Trophoblast cell (in vitro differentiated cells and primary cell): ENCODE measurements at regions not wholly inside any gene's neighbourhood (a gene's known extent, or its start where the extent isn't known, plus 50 kb on each side); places are given as distances from the start of the nearest gene placed in this dataset.

ENCODE experiments used
- DNase-seq, 2 donors: peaks; one replicate each; pipeline ENCODE4 v3.0.0-alpha.2; 2016
- H2AFZ ChIP-seq: 2 replicates; pipeline ENCODE4 v1.6.1; 2013; ENCODE audit warnings: low read length, moderate library complexity, mild to moderate bottlenecking; ENCODE audit not compliant: insufficient read depth, poor library complexity
- H2AK5ac ChIP-seq: 2 replicates; pipeline ENCODE4 v1.6.1; 2013; ENCODE audit warnings: mild to moderate bottlenecking, low read length
- H2BK120ac ChIP-seq: 2 replicates; pipeline ENCODE4 v1.6.1; 2013; ENCODE audit warnings: low read length, mild to moderate bottlenecking, moderate library complexity; ENCODE audit not compliant: insufficient read depth, poor library complexity
- H2BK12ac ChIP-seq: 2 replicates; pipeline ENCODE4 v1.6.1; 2013; ENCODE audit warnings: mild to moderate bottlenecking, low read length, moderate library complexity
- H2BK5ac ChIP-seq: 2 replicates; pipeline ENCODE4 v1.6.1; 2013; ENCODE audit warnings: low read length, low read depth, moderate library complexity, mild to moderate bottlenecking; ENCODE audit not compliant: poor library complexity
- H3K14ac ChIP-seq: 2 replicates; pipeline ENCODE4 v1.6.1; 2013; ENCODE audit warnings: mild to moderate bottlenecking, low read length
- H3K18ac ChIP-seq: 2 replicates; pipeline ENCODE4 v1.6.1; 2013; ENCODE audit warnings: mild to moderate bottlenecking, low read length
- H3K23ac ChIP-seq: 2 replicates; pipeline ENCODE4 v1.6.1; 2013; ENCODE audit warnings: low read length
- H3K27ac ChIP-seq: 2 replicates; pipeline ENCODE4 v1.5.1; 2013; ENCODE audit warnings: low read depth, mild to moderate bottlenecking, inconsistent platforms, low read length, moderate library complexity
- H3K27me3 ChIP-seq: 2 replicates; pipeline ENCODE4 v1.6.1; 2013; ENCODE audit warnings: inconsistent platforms, mild to moderate bottlenecking, low read length, moderate library complexity; ENCODE audit not compliant: insufficient read depth
- H3K36me3 ChIP-seq, 2 experiments: 1 replicate in 1 of 2; 2 replicates in 1 of 2; pipeline ENCODE4 v1.6.1; 2013; ENCODE audit warnings: low read length in 2 of 2, mild to moderate bottlenecking in 2 of 2, moderate library complexity in 1 of 2; ENCODE audit not compliant: insufficient read depth in 2 of 2, control insufficient read depth in 1 of 2
- H3K4ac ChIP-seq: 2 replicates; pipeline ENCODE4 v1.6.1; 2013; ENCODE audit warnings: low read depth, mild to moderate bottlenecking, low read length, moderate library complexity
- H3K4me1 ChIP-seq, 2 experiments: 1 replicate in 1 of 2; 2 replicates in 1 of 2; pipeline ENCODE4 v1.6.1; 2013; ENCODE audit warnings: low read length in 2 of 2, mild to moderate bottlenecking in 2 of 2, moderate library complexity in 1 of 2; ENCODE audit not compliant: insufficient read depth in 2 of 2, control insufficient read depth in 1 of 2
- H3K4me2 ChIP-seq: 2 replicates; pipeline ENCODE4 v1.6.1; 2013; ENCODE audit warnings: inconsistent platforms, mild to moderate bottlenecking, low read length, moderate library complexity
- H3K4me3 ChIP-seq: 2 replicates; pipeline ENCODE4 v1.5.1; 2013; ENCODE audit warnings: mild to moderate bottlenecking, low read depth, low read length, inconsistent platforms
- H3K79me1 ChIP-seq: one replicate; pipeline ENCODE4 v1.6.1; 2013; ENCODE audit warnings: low read length
- H3K79me2 ChIP-seq: 2 replicates; pipeline ENCODE4 v1.6.1; 2013; ENCODE audit warnings: low read length, mild to moderate bottlenecking; ENCODE audit not compliant: control insufficient read depth, insufficient read depth, poor library complexity
- H3K9ac ChIP-seq: 2 replicates; pipeline ENCODE4 v1.6.1; 2013; ENCODE audit warnings: mild to moderate bottlenecking, low read length
- H3K9me3 ChIP-seq: 2 replicates; pipeline ENCODE4 v1.6.1; 2013; ENCODE audit warnings: low read depth, mild to moderate bottlenecking, control low read depth, inconsistent platforms, low read length; ENCODE audit not compliant: insufficient read depth
- H4K12ac ChIP-seq: 2 replicates; pipeline ENCODE4 v1.6.1; 2013; ENCODE audit warnings: low read depth, mild to moderate bottlenecking, low read length, moderate library complexity
- H4K8ac ChIP-seq: 2 replicates; pipeline ENCODE4 v1.6.1; 2013; ENCODE audit warnings: low read depth, mild to moderate bottlenecking, low read length, moderate library complexity
- H4K91ac ChIP-seq: one replicate; pipeline ENCODE4 v1.6.1; 2013; ENCODE audit warnings: low read depth, mild to moderate bottlenecking, low read length, moderate library complexity
- WGBS: extraction: QIAGEN DNeasy Blood & Tissue Kit; methylation state at CpG from one replicate; pipeline ENCODE4 v1.1.7; 2013; ENCODE audit warnings: missing lambda C conversion rate; ENCODE audit not compliant: insufficient read length, insufficient coverage; ENCODE audit errors: extremely low coverage; 5-methylcytosine and 5-hydroxymethylcytosine counted together

DNA sequence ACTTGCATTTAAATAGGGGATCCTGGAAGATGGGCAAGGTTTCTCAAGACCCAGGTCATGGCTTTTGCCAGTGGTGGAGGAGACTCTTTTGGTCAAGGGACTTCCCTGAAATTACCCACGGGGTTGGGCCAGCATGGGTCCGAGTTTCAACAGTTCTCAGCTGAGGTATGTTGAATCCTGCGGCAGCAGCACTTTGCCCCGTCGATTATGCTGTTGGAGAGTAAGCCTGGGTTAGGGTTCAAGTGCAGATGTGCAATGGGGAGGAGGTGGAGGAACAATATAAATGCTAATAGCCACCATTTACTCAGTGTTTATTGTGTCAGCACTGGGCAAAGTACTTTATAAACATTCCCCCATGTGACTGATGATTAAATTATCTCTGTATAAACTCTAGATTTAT, 96.0 kb upstream of the GATA6 start:
- H4K12ac ChIP-seq: no peak overlapping the region

GRCh38 chr18:22074282-22075070, 94.9 kb upstream of the GATA6 start:
- H3K4me3 ChIP-seq: no peak overlapping the region
- H3K4ac ChIP-seq: no peak overlapping the region
- H3K79me1 ChIP-seq: no peaks in the 10 kb centered on the region
- no peak for DNase-seq
- no peaks in the 10 kb centered on the region for H3K79me2 ChIP-seq
- no peak overlapping the region for H3K23ac ChIP-seq
- H4K12ac ChIP-seq: no peak overlapping the region
- H3K36me3 ChIP-seq: no peaks in the 10 kb centered on the region
- H3K4me2 ChIP-seq: no peak overlapping the region
- no peak overlapping the region for H3K18ac ChIP-seq
- no peak overlapping the region for H3K14ac ChIP-seq
- no peaks in the 10 kb centered on the region for H3K9me3 ChIP-seq
- no peak overlapping the region for H2BK120ac ChIP-seq
- H4K8ac ChIP-seq: no peak overlapping the region
- no peak overlapping the region for H4K91ac ChIP-seq
- H3K27ac ChIP-seq: no peak overlapping the region
- peaks cover 0 to 4% of the 10 kb centered on the region in 2 experiments for H3K4me1 ChIP-seq
- H2AFZ ChIP-seq: no peak overlapping the region
- no CpG with 5 or more reads among the region's 6 CpGs for WGBS
- no peak overlapping the region for H2BK12ac ChIP-seq
- H2AK5ac ChIP-seq: no peak overlapping the region
- no peak overlapping the region for H2BK5ac ChIP-seq
- H3K9ac ChIP-seq: no peak overlapping the region
- no peaks in the 10 kb centered on the region for H3K27me3 ChIP-seq

More for the DNA sequence above, 96.0 kb upstream of the GATA6 start:
- no peak overlapping the region for H3K4me3 ChIP-seq
- H3K79me1 ChIP-seq: no peaks in the 10 kb centered on the region
- H4K8ac ChIP-seq: no peak overlapping the region
- H3K27ac ChIP-seq: no peak overlapping the region
- no peak overlapping the region for H3K9ac ChIP-seq
- H3K23ac ChIP-seq: no peak overlapping the region
- H3K18ac ChIP-seq: no peak overlapping the region
- H3K4ac ChIP-seq: no peak overlapping the region
- H2BK5ac ChIP-seq: no peak overlapping the region
- no peak overlapping the region for H2BK120ac ChIP-seq
- no peak overlapping the region for H3K4me2 ChIP-seq
- DNase-seq: no peak
- no peak overlapping the region for H3K14ac ChIP-seq
- WGBS: no CpG with 5 or more reads among the region's 5 CpGs
- peaks cover 0 to 4% of the 10 kb centered on the region in 2 experiments for H3K4me1 ChIP-seq
- no peaks in the 10 kb centered on the region for H3K36me3 ChIP-seq
- H4K91ac ChIP-seq: no peak overlapping the region
- no peaks in the 10 kb centered on the region for H3K27me3 ChIP-seq
- H2AFZ ChIP-seq: no peak overlapping the region
- no peak overlapping the region for H2AK5ac ChIP-seq
- H3K9me3 ChIP-seq: no peaks in the 10 kb centered on the region
- H3K79me2 ChIP-seq: no peaks in the 10 kb centered on the region
- no peak overlapping the region for H2BK12ac ChIP-seq

- Histone ChIP-seq H3K14ac (no peak overlapping the region), H3K9ac (no peak overlapping the region), H3K9me3 (no peaks in the 10 kb centered on the region), H3K27me3 (no peaks in the 10 kb centered on the region), H3K4me2 (no peak overlapping the region), H3K4me3 (no peak overlapping the region), H3K4ac (no peak overlapping the region), H3K4me1 (peaks cover 0 to 6% of the 10 kb centered on the region in 2 experiments), H3K36me3 (no peaks in the 10 kb centered on the region), H3K79me1 (no peaks in the 10 kb centered on the region), H2AFZ (no peak overlapping the region), H4K91ac (no peak overlapping the region), H4K12ac (no peak overlapping the region), H2AK5ac (no peak overlapping the region), H3K23ac (no peak overlapping the region), H2BK5ac (no peak overlapping the region), H3K27ac (no peak overlapping the region), H4K8ac (no peak overlapping the region), H3K79me2 (no peaks in the 10 kb centered on the region), H2BK120ac (no peak overlapping the region), H3K18ac (no peak overlapping the region), H2BK12ac (no peak overlapping the region)
- WGBS: no CpG with 5 or more reads among the region's 3 CpGs
- DNase-seq: no peak
Observed at GRCh38 chr18:22080035-22080434, 89.4 kb upstream of the GATA6 start.

DNA sequence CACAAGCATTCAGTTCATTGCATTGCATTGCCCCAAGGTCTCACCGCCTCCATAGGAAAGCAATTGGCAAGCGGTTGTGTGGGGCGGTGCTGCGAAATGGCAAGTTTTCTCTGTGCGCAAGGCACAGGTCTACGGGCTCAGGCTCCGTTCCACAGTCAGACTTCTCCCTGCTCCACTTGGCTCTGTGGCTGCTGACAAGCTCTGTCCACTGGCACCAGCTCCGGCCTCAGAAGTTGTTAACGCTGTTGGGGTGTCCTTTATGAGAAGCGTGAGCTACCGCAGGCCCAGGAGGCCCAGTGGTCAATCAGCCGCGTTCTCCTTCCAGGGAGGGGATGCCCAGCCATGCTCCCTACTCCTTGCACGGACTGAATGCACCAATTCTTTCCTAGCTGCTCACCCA, 87.0 kb upstream of the GATA6 start:
- no peak overlapping the region for H4K12ac ChIP-seq
- H4K91ac ChIP-seq: no peak overlapping the region
- H2BK120ac ChIP-seq: no peak overlapping the region
- no peaks in the 10 kb centered on the region for H3K79me2 ChIP-seq
- H3K23ac ChIP-seq: no peak overlapping the region
- H3K9ac ChIP-seq: no peak overlapping the region
- no peak overlapping the region for H4K8ac ChIP-seq
- H2AK5ac ChIP-seq: no peak overlapping the region
- no peak overlapping the region for H3K4ac ChIP-seq
- no peak overlapping the region for H3K4me2 ChIP-seq
- H3K9me3 ChIP-seq: no peaks in the 10 kb centered on the region
- DNase-seq: no peak
- H2AFZ ChIP-seq: no peak overlapping the region
- peaks cover 0 to 6% of the 10 kb centered on the region in 2 experiments for H3K4me1 ChIP-seq
- H2BK5ac ChIP-seq: no peak overlapping the region
- no CpG with 5 or more reads among the region's 14 CpGs for WGBS
- no peak overlapping the region for H3K18ac ChIP-seq
- H3K79me1 ChIP-seq: no peaks in the 10 kb centered on the region
- H3K27ac ChIP-seq: no peak overlapping the region
- no peaks in the 10 kb centered on the region for H3K27me3 ChIP-seq
- no peaks in the 10 kb centered on the region for H3K36me3 ChIP-seq
- H2BK12ac ChIP-seq: no peak overlapping the region
- no peak overlapping the region for H3K4me3 ChIP-seq
- H3K14ac ChIP-seq: no peak overlapping the region
